Activated CD4-positive, alpha-beta memory T cell treated with anti-CD3 and anti-CD28 coated beads, Interleukin-2, amount 10 ng/mL, durations not matched to agents 7 days and 5 days (primary cell): ENCODE measurements at regions not wholly inside any gene's neighbourhood (a gene's known extent, or its start where the extent isn't known, plus 50 kb on each side); places are given as distances from the start of the nearest gene placed in this dataset.

Source experiments
- CTCF ChIA-PET: fragments of 350-600 bp; sonication (Branson Sonifier 250); formaldehyde crosslinking; loops from one replicate; lab custom pipeline; 2021; ENCODE audit warnings: antibody characterized with exemption, inconsistent platforms; lab: Charles Lee
- POLR2A ChIA-PET: fragments of 350-600 bp; sonication (Branson Sonifier 250); formaldehyde crosslinking; loops from one replicate; lab custom pipeline; 2021; ENCODE audit warnings: antibody characterized with exemption; lab: Charles Lee
- DNase-seq: peaks from one replicate; pipeline ENCODE4 v3.0.0-alpha.2; 2020
- H3K27ac Mint-ChIP-seq: one replicate; pipeline ENCODE4 v1.8.0; 2021; ENCODE audit warnings: mild to moderate bottlenecking, mixed read lengths
- H3K27me3 Mint-ChIP-seq: one replicate; pipeline ENCODE4 v1.8.0; 2021; ENCODE audit warnings: mixed read lengths
- H3K36me3 Mint-ChIP-seq: one replicate; pipeline ENCODE4 v1.8.0; 2021; ENCODE audit warnings: low read depth, mixed read lengths
- H3K4me1 Mint-ChIP-seq: one replicate; pipeline ENCODE4 v1.8.0; 2021; ENCODE audit warnings: mixed read lengths
- H3K4me3 Mint-ChIP-seq: one replicate; pipeline ENCODE4 v1.8.0; 2021; ENCODE audit warnings: mild to moderate bottlenecking, mixed read lengths
- H3K9me3 Mint-ChIP-seq: one replicate; pipeline ENCODE4 v1.8.0; 2021; ENCODE audit warnings: mixed read lengths

- Mint-ChIP-seq H3K27me3 (no peaks in the 10 kb centered on the region), H3K4me3 (no peak overlapping the region), H3K36me3 (no peaks in the 10 kb centered on the region), H3K27ac (no peak overlapping the region), H3K4me1 (no peaks in the 10 kb centered on the region), H3K9me3 (peaks cover 2% of the 10 kb centered on the region)
- DNase-seq, result no peak
- CTCF ChIA-PET, result no interaction called here
- POLR2A ChIA-PET, result no interaction called here
Measured at GRCh38 chr18:41022484-41022883, 932.5 kb upstream of the PIK3C3 start.

GRCh38 chr18:41021089-41021488, 933.9 kb upstream of the PIK3C3 start:
- ChIA-PET POLR2A (no interaction called here), CTCF (no interaction called here)
- Mint-ChIP-seq H3K4me3 (no peak overlapping the region), H3K27me3 (no peaks in the 10 kb centered on the region), H3K36me3 (no peaks in the 10 kb centered on the region), H3K27ac (no peak overlapping the region), H3K4me1 (no peaks in the 10 kb centered on the region), H3K9me3 (peaks cover 6% of the 10 kb centered on the region)
- DNase-seq, result no peak

GRCh38 chr18:41012194-41012593, 942.8 kb upstream of the PIK3C3 start:
- H3K4me1 Mint-ChIP-seq, result no peaks in the 10 kb centered on the region
- ChIA-PET POLR2A (no interaction called here), CTCF (no interaction called here)
- no peaks in the 10 kb centered on the region for H3K36me3 Mint-ChIP-seq
- H3K27ac Mint-ChIP-seq, result no peak overlapping the region
- no peak overlapping the region for H3K4me3 Mint-ChIP-seq
- DNase-seq, result no peak
- peaks cover 12% of the 10 kb centered on the region for H3K9me3 Mint-ChIP-seq
- no peaks in the 10 kb centered on the region for H3K27me3 Mint-ChIP-seq

- no peak overlapping the region for H3K4me3 Mint-ChIP-seq
- POLR2A ChIA-PET, result no interaction called here
- H3K27ac Mint-ChIP-seq, result no peak overlapping the region
- H3K4me1 Mint-ChIP-seq, result no peaks in the 10 kb centered on the region
- H3K27me3 Mint-ChIP-seq, result no peaks in the 10 kb centered on the region
- CTCF ChIA-PET, result no interaction called here
- H3K9me3 Mint-ChIP-seq, result peaks cover 9% of the 10 kb centered on the region
- DNase-seq, result no peak
- H3K36me3 Mint-ChIP-seq, result no peaks in the 10 kb centered on the region
Measured at GRCh38 chr18:41009926-41010325, 945.1 kb upstream of the PIK3C3 start.

GRCh38 chr18:41004324-41004723, 950.7 kb upstream of the PIK3C3 start:
- Mint-ChIP-seq H3K4me1 (no peaks in the 10 kb centered on the region), H3K27ac (no peak overlapping the region), H3K27me3 (no peaks in the 10 kb centered on the region), H3K36me3 (no peaks in the 10 kb centered on the region), H3K9me3 (peaks cover 7% of the 10 kb centered on the region), H3K4me3 (no peak overlapping the region)
- no peak for DNase-seq
- POLR2A ChIA-PET, result no interaction called here
- CTCF ChIA-PET, result no interaction called here

GRCh38 chr18:40995529-40995928, 959.5 kb upstream of the PIK3C3 start:
- no peaks in the 10 kb centered on the region for H3K27me3 Mint-ChIP-seq
- no peak overlapping the region for H3K4me3 Mint-ChIP-seq
- H3K27ac Mint-ChIP-seq, result no peak overlapping the region
- no peak for DNase-seq
- ChIA-PET POLR2A (no interaction called here), CTCF (no interaction called here)
- H3K4me1 Mint-ChIP-seq, result no peaks in the 10 kb centered on the region
- no peaks in the 10 kb centered on the region for H3K36me3 Mint-ChIP-seq
- peaks cover 7% of the 10 kb centered on the region for H3K9me3 Mint-ChIP-seq

GRCh38 chr18:40993363-40993762, 961.7 kb upstream of the PIK3C3 start:
- Mint-ChIP-seq H3K4me3 (no peak overlapping the region), H3K27ac (no peak overlapping the region), H3K27me3 (no peaks in the 10 kb centered on the region), H3K4me1 (no peaks in the 10 kb centered on the region), H3K36me3 (no peaks in the 10 kb centered on the region), H3K9me3 (peaks cover 10% of the 10 kb centered on the region)
- DNase-seq, result no peak
- CTCF ChIA-PET, result no interaction called here
- POLR2A ChIA-PET, result no interaction called here

- POLR2A ChIA-PET, result no interaction called here
- Mint-ChIP-seq H3K9me3 (peaks cover 18% of the 10 kb centered on the region), H3K4me1 (no peaks in the 10 kb centered on the region), H3K27me3 (no peaks in the 10 kb centered on the region), H3K27ac (no peak overlapping the region), H3K36me3 (no peaks in the 10 kb centered on the region), H3K4me3 (no peak overlapping the region)
- CTCF ChIA-PET, result no interaction called here
- DNase-seq, result no peak
Measured at GRCh38 chr18:40987581-40987980, 967.5 kb upstream of the PIK3C3 start.

- H3K4me3 Mint-ChIP-seq, result no peak overlapping the region
- ChIA-PET POLR2A (no interaction called here), CTCF (no interaction called here)
- no peak overlapping the region for H3K27ac Mint-ChIP-seq
- H3K9me3 Mint-ChIP-seq, result peaks cover 13% of the 10 kb centered on the region
- H3K27me3 Mint-ChIP-seq, result no peaks in the 10 kb centered on the region
- H3K36me3 Mint-ChIP-seq, result no peaks in the 10 kb centered on the region
- H3K4me1 Mint-ChIP-seq, result no peaks in the 10 kb centered on the region
- DNase-seq, result no peak
Measured at GRCh38 chr18:40985436-40985835, 969.6 kb upstream of the PIK3C3 start.

GRCh38 chr18:40984856-40985255, 970.2 kb upstream of the PIK3C3 start:
- Mint-ChIP-seq H3K4me3 (no peak overlapping the region), H3K36me3 (no peaks in the 10 kb centered on the region), H3K4me1 (no peaks in the 10 kb centered on the region), H3K9me3 (peaks cover 9% of the 10 kb centered on the region), H3K27ac (no peak overlapping the region), H3K27me3 (no peaks in the 10 kb centered on the region)
- no peak for DNase-seq
- ChIA-PET CTCF (no interaction called here), POLR2A (no interaction called here)

- CTCF ChIA-PET, result interaction anchor here (0.7 kb wide), 1 partner anchor 146 kb away, joined by 3 read pairs; no protein-coding TSS in a partner anchor
- no peak overlapping the region for H3K27ac Mint-ChIP-seq
- H3K27me3 Mint-ChIP-seq, result no peaks in the 10 kb centered on the region
- DNase-seq, result no peak
- H3K9me3 Mint-ChIP-seq, result peaks cover 9% of the 10 kb centered on the region
- POLR2A ChIA-PET, result no interaction called here
- no peak overlapping the region for H3K4me3 Mint-ChIP-seq
- no peaks in the 10 kb centered on the region for H3K36me3 Mint-ChIP-seq
- H3K4me1 Mint-ChIP-seq, result no peaks in the 10 kb centered on the region
Measured at GRCh38 chr18:40983835-40984234, 971.2 kb upstream of the PIK3C3 start.

- Mint-ChIP-seq H3K4me1 (no peaks in the 10 kb centered on the region), H3K36me3 (no peaks in the 10 kb centered on the region), H3K27me3 (no peaks in the 10 kb centered on the region), H3K4me3 (no peak overlapping the region), H3K9me3 (peaks cover 13% of the 10 kb centered on the region), H3K27ac (no peak overlapping the region)
- DNase-seq, result no peak
- ChIA-PET CTCF (no interaction called here), POLR2A (no interaction called here)
Measured at GRCh38 chr18:40980171-40980570, 974.9 kb upstream of the PIK3C3 start.

- DNase-seq, result no peak
- Mint-ChIP-seq H3K27ac (no peak overlapping the region), H3K27me3 (no peaks in the 10 kb centered on the region), H3K36me3 (no peaks in the 10 kb centered on the region), H3K4me1 (no peaks in the 10 kb centered on the region), H3K9me3 (peaks cover 17% of the 10 kb centered on the region), H3K4me3 (no peak overlapping the region)
- CTCF ChIA-PET, result no interaction called here
- POLR2A ChIA-PET, result no interaction called here
Measured at GRCh38 chr18:40976050-40976449, 979.0 kb upstream of the PIK3C3 start.

- Mint-ChIP-seq H3K27me3 (no peaks in the 10 kb centered on the region), H3K4me1 (no peaks in the 10 kb centered on the region), H3K9me3 (peaks cover 19% of the 10 kb centered on the region), H3K27ac (no peak overlapping the region), H3K36me3 (no peaks in the 10 kb centered on the region), H3K4me3 (no peak overlapping the region)
- ChIA-PET CTCF (no interaction called here), POLR2A (no interaction called here)
- no peak for DNase-seq
Measured at GRCh38 chr18:40974448-40974847, 980.6 kb upstream of the PIK3C3 start.

GRCh38 chr18:40962784-40963183, 992.2 kb upstream of the PIK3C3 start:
- no peak for DNase-seq
- Mint-ChIP-seq H3K27me3 (no peaks in the 10 kb centered on the region), H3K4me3 (no peak overlapping the region), H3K9me3 (peaks cover 6% of the 10 kb centered on the region), H3K36me3 (no peaks in the 10 kb centered on the region), H3K27ac (no peak overlapping the region), H3K4me1 (no peaks in the 10 kb centered on the region)
- ChIA-PET CTCF (no interaction called here), POLR2A (no interaction called here)
